GM19455 (cell line): ENCODE measurements at regions not wholly inside any gene's neighbourhood (a gene's known extent, or its start where the extent isn't known, plus 50 kb on each side); places are given as distances from the start of the nearest gene placed in this dataset.

ENCODE experiments used
- ATAC-seq: cut with Tn5 transposase; IDR thresholded peaks from one replicate; pipeline ENCODE4 v1.9.1; 2021; ENCODE audit not compliant: unreplicated experiment

DNA sequence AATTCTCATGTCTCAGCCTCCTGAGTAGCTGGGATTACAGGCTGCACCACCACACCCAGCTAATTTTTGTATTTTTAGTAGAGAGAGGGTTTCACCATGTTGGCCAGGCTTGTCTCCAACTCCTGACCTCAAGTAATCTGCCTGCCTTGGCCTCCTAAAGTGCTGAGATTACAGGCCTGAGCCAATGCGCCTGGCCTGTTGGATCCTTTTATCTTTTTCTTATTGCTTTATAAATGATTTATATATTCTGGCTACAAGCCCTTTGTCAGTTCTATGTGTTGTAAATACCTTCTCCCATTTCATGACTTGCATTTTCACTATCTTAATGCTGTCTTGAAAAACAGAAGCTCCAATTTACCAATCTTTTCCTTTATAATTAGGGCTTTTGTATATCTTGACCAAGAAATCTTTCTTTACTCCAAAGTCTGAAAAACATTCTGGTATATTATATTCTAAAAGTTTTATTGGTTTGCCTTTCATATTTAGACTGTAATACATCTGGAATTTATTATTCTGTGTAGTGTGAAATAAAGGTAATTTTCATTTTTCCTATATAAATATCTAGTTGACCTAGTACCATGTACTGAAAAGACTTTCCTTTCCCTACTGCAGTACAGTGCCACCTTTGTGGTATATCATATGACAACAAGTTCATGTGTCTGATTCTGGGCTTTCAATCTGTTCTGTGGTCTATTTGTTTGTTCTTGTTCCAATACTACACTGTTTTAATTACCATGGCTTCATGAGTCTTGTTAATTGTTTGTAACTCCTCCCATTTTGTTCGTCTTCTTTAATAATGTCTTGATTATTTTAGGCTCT is 52.9 kb upstream of the RNU6-1 start:
- ATAC-seq, result no peak

DNA sequence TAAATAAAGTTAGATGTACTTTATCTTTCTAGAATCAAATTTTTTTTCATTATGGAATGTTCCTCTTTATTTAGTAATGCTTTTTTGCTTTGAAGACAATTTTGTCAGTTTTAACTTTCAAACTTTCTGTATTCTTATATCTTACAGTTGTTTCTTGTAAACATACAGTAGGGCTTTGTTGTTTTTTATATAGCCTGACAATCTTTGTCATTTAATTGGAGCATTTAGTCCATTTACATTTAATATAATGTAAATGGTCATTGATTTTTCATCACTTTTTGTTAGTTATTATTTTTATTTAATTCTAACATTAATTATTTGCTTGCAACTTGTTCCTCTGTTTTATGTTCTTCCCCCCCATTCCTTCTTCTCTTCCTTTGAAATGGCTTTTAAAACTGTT is 55.4 kb upstream of the RNU6-1 start:
- ATAC-seq, result no peak

DNA sequence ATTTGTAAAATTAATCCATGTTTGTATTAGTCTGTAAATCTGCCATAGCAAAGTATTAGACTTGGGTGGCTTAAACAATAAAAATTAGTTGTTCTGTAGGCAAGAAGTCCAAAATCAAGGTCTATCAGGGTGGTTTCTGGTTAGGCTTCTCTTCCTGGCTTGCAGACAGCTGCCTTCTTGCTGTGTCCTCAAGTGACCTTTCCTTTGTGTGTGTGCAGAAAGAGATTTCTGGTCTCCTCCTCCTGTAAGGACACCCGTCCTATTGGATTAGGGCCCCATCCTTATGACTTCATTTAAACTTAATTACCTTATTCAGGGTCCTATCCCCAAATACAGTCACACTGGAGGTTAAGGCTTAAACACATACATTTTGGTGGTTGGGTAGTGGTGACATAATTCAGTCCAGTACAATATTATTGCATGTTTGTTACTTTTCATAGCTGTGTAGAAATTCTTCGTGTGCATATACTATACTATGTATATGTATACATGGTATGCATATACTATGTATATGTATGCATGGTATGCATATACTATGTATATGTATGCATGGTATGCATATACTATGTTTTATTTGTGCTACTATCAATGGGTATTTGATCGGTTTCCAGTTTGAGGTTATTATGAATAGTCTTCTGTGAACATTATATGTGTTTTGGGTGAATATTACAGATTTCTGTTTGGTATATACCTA is 57.9 kb upstream of the RNU6-1 start:
- ATAC-seq, result no peak

- no peak for ATAC-seq
Measured at GRCh38 chr15:67899596-67900283, 59.9 kb upstream of the RNU6-1 start.

GRCh38 chr15:67900621-67901147 is 60.8 kb upstream of the RNU6-1 start:
- ATAC-seq, result no peak

DNA sequence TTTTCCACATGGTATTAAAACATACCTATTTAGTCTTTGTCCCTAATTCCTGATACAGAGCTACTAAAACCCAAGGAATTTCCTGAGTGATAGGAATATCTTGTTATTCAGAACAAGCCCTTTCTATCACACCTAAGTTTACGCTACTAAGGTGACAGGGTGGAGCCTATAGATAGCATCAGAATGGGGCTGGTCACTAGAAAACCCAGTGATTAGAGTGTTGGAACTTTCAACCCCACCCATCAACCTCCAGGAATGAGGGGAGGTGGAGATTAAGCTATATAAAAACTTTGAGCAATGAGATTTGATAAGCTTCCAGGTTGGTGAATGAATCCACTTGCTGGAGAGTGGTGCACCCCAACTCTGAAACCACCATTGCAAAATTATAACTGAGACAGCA is 62.1 kb upstream of the RNU6-1 start:
- no peak for ATAC-seq

- ATAC-seq, result no peak
Measured at GRCh38 chr15:67902579-67903009, 62.7 kb upstream of the RNU6-1 start.

GRCh38 chr15:67903708-67904107 is 63.9 kb upstream of the RNU6-1 start:
- ATAC-seq, result no peak

GRCh38 chr15:67905628-67906027 is 65.8 kb upstream of the RNU6-1 start:
- no peak for ATAC-seq

DNA sequence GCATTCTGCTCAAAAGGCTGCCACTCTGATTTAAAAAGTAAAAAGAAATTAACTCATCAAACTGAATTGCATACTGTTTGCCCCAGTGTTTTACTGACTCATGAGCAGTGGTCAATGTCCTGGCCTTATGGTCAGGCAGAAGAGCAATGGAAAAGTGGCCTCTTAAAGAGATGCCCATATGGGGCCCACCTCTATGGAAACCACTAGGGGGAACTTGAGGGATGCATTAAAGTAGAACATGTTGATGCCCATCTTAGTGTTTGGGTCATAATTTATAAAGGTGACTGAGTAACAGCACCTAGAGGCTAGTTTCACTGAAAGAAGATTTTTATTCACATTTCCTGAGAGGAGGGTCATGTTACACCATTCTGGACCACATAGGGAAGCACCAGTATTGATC is 66.5 kb upstream of the RNU6-1 start:
- no peak for ATAC-seq

DNA sequence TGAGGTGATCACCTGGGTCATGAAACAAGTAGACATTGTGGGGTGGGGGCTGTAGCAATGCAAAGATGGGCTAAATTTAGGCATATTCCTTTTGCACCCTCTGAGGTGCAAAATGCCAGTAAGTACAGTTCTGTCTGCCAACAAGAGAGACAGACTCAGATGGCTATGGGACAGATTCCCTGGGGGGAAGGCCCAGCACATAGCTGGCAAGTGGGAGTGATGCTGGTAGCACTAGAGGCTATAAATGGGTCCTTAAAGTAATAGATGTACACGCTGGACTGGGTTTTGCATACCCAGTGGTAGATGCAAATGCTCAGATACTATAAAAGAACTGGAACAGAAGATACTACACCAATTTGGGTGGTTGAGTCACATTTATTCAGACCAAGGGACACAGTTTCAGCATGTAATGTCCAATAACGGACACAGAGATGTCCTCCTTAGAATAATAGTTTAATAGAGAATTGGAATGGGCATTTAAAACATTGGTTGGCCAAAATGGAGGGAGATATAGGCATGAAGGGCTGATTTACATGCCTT is 67.4 kb upstream of the RNU6-1 start:
- no peak for ATAC-seq

- no peak for ATAC-seq
Measured at GRCh38 chr15:67908756-67909155, 68.9 kb upstream of the RNU6-1 start.

DNA sequence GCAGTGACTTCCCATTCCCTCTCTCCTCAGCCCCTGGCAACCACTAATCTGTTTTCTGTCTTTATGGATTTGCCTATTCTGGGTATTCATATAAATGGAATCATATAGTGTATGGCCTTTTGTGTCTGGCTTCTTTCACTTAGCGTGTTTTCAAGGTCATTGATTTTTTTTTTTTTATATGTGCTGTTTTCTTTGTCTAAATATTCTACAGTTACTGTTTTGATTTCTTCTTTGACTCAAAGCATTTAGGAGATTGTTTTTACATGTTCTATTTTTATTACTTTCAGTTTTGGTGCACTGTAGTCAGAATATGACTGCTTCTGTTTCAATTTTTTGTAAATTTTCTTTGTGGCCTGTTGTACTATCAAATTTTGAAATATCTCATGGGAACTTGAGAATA is 71.9 kb upstream of the RNU6-1 start:
- ATAC-seq, result peak; percentile 80

GRCh38 chr15:67914028-67914427 is 74.2 kb upstream of the RNU6-1 start:
- ATAC-seq, result no peak

DNA sequence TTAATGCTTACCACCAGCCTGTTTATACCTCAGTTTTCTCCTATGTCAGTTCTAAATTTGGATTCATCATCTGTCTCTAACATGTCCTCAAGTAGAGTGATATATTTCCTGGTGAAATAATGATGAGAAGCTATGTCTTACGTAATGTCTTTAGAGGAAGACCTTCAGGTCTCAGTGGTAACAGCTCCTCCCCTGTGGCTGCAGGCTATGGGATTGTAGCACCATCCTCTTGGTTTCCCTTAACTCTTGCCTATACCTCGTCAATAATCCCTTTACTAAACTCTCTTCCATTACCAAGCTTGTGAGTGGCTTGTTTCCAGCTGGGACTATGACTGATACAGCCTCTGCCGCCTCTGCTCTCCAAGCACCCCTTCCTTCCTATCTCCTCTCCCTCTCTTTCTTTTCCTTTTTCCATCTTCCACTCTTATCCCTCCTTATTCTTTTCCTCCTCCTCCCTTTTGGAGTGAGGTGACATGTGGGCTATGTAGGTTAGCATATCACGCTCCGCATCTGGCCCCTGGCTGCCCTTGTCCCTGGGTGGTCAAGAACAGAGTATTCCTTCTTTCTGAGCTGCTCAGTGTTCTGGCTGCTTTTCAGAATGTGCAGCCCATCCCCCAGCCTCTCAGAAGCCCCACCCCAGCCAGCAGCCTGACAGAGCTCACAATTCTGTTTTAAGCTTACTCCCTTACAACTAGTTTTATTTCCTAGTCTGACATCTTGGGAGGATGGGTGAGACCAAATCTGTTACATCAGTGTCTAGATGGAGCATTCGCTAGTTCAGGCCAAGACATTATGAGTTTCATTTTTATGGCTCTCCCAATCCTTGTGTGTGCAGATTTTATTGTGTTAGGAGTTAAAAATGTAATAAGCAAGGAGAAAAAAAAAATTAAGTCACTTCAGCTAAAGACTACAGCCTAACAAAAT is 75.0 kb upstream of the RNU6-1 start:
- no peak for ATAC-seq

GRCh38 chr15:67915461-67916374 is 75.9 kb upstream of the RNU6-1 start:
- no peak for ATAC-seq

DNA sequence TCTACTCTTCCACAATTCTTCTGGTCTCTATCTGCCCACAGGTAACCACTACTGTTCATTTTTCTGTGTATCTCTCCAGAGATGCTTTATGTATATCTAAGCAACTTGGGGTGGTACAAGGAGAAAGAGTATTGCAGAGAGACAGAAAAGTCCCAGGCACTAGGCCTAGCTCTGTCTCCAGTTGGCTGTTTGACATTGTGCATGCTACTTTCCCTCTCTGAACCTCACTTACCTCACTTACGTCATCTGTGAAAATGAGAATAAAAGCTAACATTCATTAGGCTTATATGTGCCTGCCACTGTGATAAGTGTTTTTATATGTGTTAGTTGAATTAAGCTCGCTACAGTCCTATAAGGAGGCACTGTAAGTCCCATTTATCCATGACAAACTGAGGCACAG is 76.7 kb upstream of the RNU6-1 start:
- no peak for ATAC-seq

GRCh38 chr15:67917037-67917436 is 77.2 kb upstream of the RNU6-1 start:
- no peak for ATAC-seq

DNA sequence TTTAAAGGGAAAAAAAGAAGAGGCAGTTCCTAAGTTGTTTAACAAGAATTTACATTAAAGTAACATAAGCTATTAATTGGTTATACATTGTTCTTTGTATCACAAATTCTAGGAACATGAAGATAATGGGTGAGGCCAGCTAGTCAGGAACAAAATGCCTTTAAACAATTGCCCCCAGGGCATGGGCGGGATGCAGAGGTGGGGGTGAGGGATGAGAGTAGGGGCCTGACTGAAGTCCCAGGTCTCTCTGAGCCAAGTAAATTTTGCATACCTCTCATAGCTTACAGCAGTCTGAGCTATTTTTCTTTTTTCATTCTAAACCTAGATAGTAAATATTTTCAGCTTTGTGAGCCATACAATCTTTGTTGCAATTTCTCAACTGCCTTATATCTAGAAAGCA is 77.8 kb upstream of the RNU6-1 start:
- no peak for ATAC-seq
